Parathyroid adenoma (tissue), 2 donors: ENCODE measurements at regions not wholly inside any gene's neighbourhood (a gene's known extent, or its start where the extent isn't known, plus 50 kb on each side); places are given as distances from the start of the nearest gene placed in this dataset.

Experiments
- H2AFZ ChIP-seq: fragments of 300-600 bp; sonication (generic); one replicate; pipeline ENCODE4 v1.7.0; 2017; ENCODE audit warnings: antibody characterized with exemption, mild to moderate bottlenecking
- H3K27ac ChIP-seq: fragments of 300-600 bp; sonication (generic); one replicate; pipeline ENCODE4 v1.7.0; 2017
- H3K27me3 ChIP-seq: fragments of 300-600 bp; sonication (generic); one replicate; pipeline ENCODE4 v1.7.0; 2017; ENCODE audit warnings: low read length; ENCODE audit not compliant: control insufficient read depth, insufficient read depth
- H3K36me3 ChIP-seq: fragments of 300-600 bp; sonication (generic); one replicate; pipeline ENCODE4 v1.7.0; 2017; ENCODE audit warnings: low read length; ENCODE audit not compliant: control insufficient read depth, insufficient read depth
- H3K4me1 ChIP-seq: fragments of 300-600 bp; sonication (generic); one replicate; pipeline ENCODE4 v1.7.0; 2017; ENCODE audit warnings: control low read depth
- H3K4me2 ChIP-seq: fragments of 300-600 bp; sonication (generic); one replicate; pipeline ENCODE4 v1.7.0; 2017; ENCODE audit warnings: low read length
- H3K4me3 ChIP-seq: fragments of 300-600 bp; sonication (generic); one replicate; pipeline ENCODE4 v1.7.0; 2017; ENCODE audit warnings: low read depth, low read length
- H3K79me2 ChIP-seq: fragments of 300-600 bp; sonication (generic); one replicate; pipeline ENCODE4 v1.7.0; 2017; ENCODE audit warnings: control low read depth
- H3K9ac ChIP-seq: fragments of 300-600 bp; sonication (generic); one replicate; pipeline ENCODE4 v1.7.0; 2017; ENCODE audit warnings: mild to moderate bottlenecking
- H3K9me3 ChIP-seq: fragments of 300-600 bp; sonication (generic); one replicate; pipeline ENCODE4 v1.7.0; 2017; ENCODE audit warnings: low read length; ENCODE audit not compliant: control insufficient read depth
- CTCF ChIP-seq: fragments of 300-600 bp; sonication (generic); IDR thresholded peaks from one replicate; pipeline ENCODE4 v1.7.0; 2017; ENCODE audit warnings: antibody characterized with exemption, mild to moderate bottlenecking
- donor health status: primary hyperparathyroidism.

GRCh38 chr21:25459993-25460392 lies 147.3 kb downstream of the MRPL39 start:
- Histone ChIP-seq H3K27ac (no peak overlapping the region), H2AFZ (no peak overlapping the region), H3K4me3 (no peak overlapping the region), H3K27me3 (no peaks in the 10 kb centered on the region), H3K4me2 (no peak overlapping the region), H3K9me3 (no peaks in the 10 kb centered on the region), H3K4me1 (no peaks in the 10 kb centered on the region), H3K36me3 (no peaks in the 10 kb centered on the region), H3K79me2 (no peaks in the 10 kb centered on the region), H3K9ac (no peak overlapping the region)
- no peak for TF ChIP-seq CTCF

- no peak overlapping the region for H3K9ac ChIP-seq
- H3K4me1 ChIP-seq, result no peaks in the 10 kb centered on the region
- H2AFZ ChIP-seq, result no peak overlapping the region
- H3K4me2 ChIP-seq, result no peak overlapping the region
- no peaks in the 10 kb centered on the region for H3K9me3 ChIP-seq
- no peak for TF ChIP-seq CTCF
- H3K4me3 ChIP-seq, result no peak overlapping the region
- no peaks in the 10 kb centered on the region for H3K27me3 ChIP-seq
- no peaks in the 10 kb centered on the region for H3K36me3 ChIP-seq
- H3K27ac ChIP-seq, result no peak overlapping the region
- no peaks in the 10 kb centered on the region for H3K79me2 ChIP-seq
Measured at GRCh38 chr21:25459365-25459764, 147.9 kb downstream of the MRPL39 start.

DNA sequence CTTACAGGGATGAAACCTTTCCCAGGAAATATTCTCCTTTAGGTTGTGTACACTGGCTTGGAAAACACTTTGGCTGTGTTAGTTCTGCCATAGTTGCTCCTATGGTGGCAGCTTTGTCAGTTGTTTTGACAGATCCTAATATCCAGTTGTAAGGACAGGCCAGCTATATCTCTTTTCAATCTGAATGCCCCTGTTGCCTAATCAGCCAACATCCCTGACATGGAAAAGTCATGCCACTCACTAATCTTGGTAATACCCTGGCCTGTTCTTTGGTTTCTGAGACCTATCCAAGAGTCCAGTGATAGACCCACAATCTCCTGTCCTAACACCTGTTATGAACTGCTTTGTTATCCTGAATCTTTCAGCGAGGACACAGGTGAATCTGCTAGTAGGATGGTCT lies 148.8 kb downstream of the MRPL39 start:
- H3K4me3 ChIP-seq, result no peak overlapping the region
- no peaks in the 10 kb centered on the region for H3K4me1 ChIP-seq
- H3K36me3 ChIP-seq, result no peaks in the 10 kb centered on the region
- H2AFZ ChIP-seq, result no peak overlapping the region
- no peak for TF ChIP-seq CTCF
- H3K27me3 ChIP-seq, result no peaks in the 10 kb centered on the region
- H3K79me2 ChIP-seq, result no peaks in the 10 kb centered on the region
- no peaks in the 10 kb centered on the region for H3K9me3 ChIP-seq
- H3K9ac ChIP-seq, result no peak overlapping the region
- H3K27ac ChIP-seq, result no peak overlapping the region
- no peak overlapping the region for H3K4me2 ChIP-seq

DNA sequence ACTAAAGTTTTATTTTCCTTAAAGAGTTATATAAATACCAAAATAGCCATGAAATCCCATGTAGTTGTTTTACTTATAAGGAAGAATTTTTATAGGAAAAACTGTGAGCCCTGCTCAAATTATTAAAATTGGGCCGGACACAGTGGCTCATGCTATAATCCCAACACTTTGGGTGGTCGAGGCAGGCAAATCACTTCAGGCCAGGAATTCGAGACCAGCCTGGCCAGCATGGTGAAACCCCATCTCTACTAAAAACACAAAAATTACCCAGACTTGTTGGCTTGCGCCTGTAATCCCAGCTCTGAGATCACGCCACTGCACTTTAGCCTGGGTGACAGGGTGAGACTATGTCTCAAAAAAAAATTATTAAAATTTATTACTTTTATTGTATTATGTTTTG lies 149.3 kb downstream of the MRPL39 start:
- no peak overlapping the region for H3K4me2 ChIP-seq
- no peak overlapping the region for H3K27ac ChIP-seq
- H3K27me3 ChIP-seq, result no peaks in the 10 kb centered on the region
- no peaks in the 10 kb centered on the region for H3K4me1 ChIP-seq
- no peaks in the 10 kb centered on the region for H3K9me3 ChIP-seq
- TF ChIP-seq CTCF, result no peak
- H2AFZ ChIP-seq, result no peak overlapping the region
- H3K9ac ChIP-seq, result no peak overlapping the region
- no peaks in the 10 kb centered on the region for H3K79me2 ChIP-seq
- no peaks in the 10 kb centered on the region for H3K36me3 ChIP-seq
- no peak overlapping the region for H3K4me3 ChIP-seq

GRCh38 chr21:25457411-25457810 lies 149.9 kb downstream of the MRPL39 start:
- Histone ChIP-seq H3K4me1 (no peaks in the 10 kb centered on the region), H2AFZ (no peak overlapping the region), H3K9me3 (no peaks in the 10 kb centered on the region), H3K36me3 (no peaks in the 10 kb centered on the region), H3K27ac (no peak overlapping the region), H3K27me3 (no peaks in the 10 kb centered on the region), H3K4me2 (no peak overlapping the region), H3K79me2 (no peaks in the 10 kb centered on the region), H3K9ac (no peak overlapping the region), H3K4me3 (no peak overlapping the region)
- TF ChIP-seq CTCF, result no peak
